Immature natural killer cell (primary cell): ENCODE measurements at regions not wholly inside any gene's neighbourhood (a gene's known extent, or its start where the extent isn't known, plus 50 kb on each side); places are given as distances from the start of the nearest gene placed in this dataset.

Experiments
- DNase-seq, 3 donors: peaks; one replicate each; pipeline ENCODE4 v3.0.0; 2022; ENCODE audit warnings: mixed read lengths in 1 of 3
- H3K27ac Mint-ChIP-seq, 6 donors: one replicate each; pipeline ENCODE4 v1.8.0; 2020; ENCODE audit warnings: mixed read lengths in 6 of 6, mild to moderate bottlenecking in 5 of 6, inconsistent platforms in 4 of 6, moderate library complexity in 3 of 6
- H3K27me3 Mint-ChIP-seq, 3 donors: one replicate each; pipeline ENCODE4 v1.8.0; 2020 to 2021; ENCODE audit warnings: low read depth in 3 of 3, mild to moderate bottlenecking in 3 of 3, mixed read lengths in 3 of 3, moderate library complexity in 3 of 3, inconsistent platforms in 1 of 3
- H3K36me3 Mint-ChIP-seq, 3 donors: one replicate each; pipeline ENCODE4 v1.8.0; 2020; ENCODE audit warnings: mixed read lengths in 3 of 3, inconsistent platforms in 2 of 3, mild to moderate bottlenecking in 2 of 3
- H3K4me1 Mint-ChIP-seq, 2 donors: one replicate each; pipeline ENCODE4 v1.8.0; 2020; ENCODE audit warnings: inconsistent platforms in 2 of 2, mild to moderate bottlenecking in 2 of 2, mixed read lengths in 2 of 2, moderate library complexity in 1 of 2
- H3K4me3 Mint-ChIP-seq, 5 donors: one replicate each; pipeline ENCODE4 v1.8.0; 2020; ENCODE audit warnings: mild to moderate bottlenecking in 5 of 5, mixed read lengths in 5 of 5, inconsistent platforms in 3 of 5, moderate library complexity in 3 of 5
- H3K9me3 Mint-ChIP-seq, 6 donors: one replicate each; pipeline ENCODE4 v1.8.0; 2020; ENCODE audit warnings: mild to moderate bottlenecking in 6 of 6, mixed read lengths in 6 of 6, inconsistent platforms in 4 of 6, moderate library complexity in 3 of 6

GRCh38 chr1:14539309-14539708 is 59.2 kb upstream of the KAZN start:
- Mint-ChIP-seq H3K4me3 (no peak overlapping the region), H3K36me3 (no peaks in the 10 kb centered on the region), H3K9me3 (no peaks in the 10 kb centered on the region), H3K27me3 (peaks cover 3 to 12% (median 6%) of the 10 kb centered on the region in 3 donors), H3K4me1 (no peaks in the 10 kb centered on the region), H3K27ac (no peak overlapping the region)
- no peak for DNase-seq

- no peak for DNase-seq
- Mint-ChIP-seq H3K27me3 (peaks cover 3 to 9% (median 7%) of the 10 kb centered on the region in 3 donors), H3K4me3 (no peak overlapping the region), H3K36me3 (no peaks in the 10 kb centered on the region), H3K4me1 (no peaks in the 10 kb centered on the region), H3K27ac (no peak overlapping the region), H3K9me3 (no peaks in the 10 kb centered on the region)
Measured at GRCh38 chr1:14539953-14540563, 58.4 kb upstream of the KAZN start.

- Mint-ChIP-seq H3K4me3 (no peak overlapping the region), H3K9me3 (no peaks in the 10 kb centered on the region), H3K27ac (no peak overlapping the region), H3K36me3 (no peaks in the 10 kb centered on the region), H3K27me3 (peaks cover 3 to 9% (median 8%) of the 10 kb centered on the region in 3 donors), H3K4me1 (no peaks in the 10 kb centered on the region)
- no peak for DNase-seq
Measured at GRCh38 chr1:14541348-14541747, 57.1 kb upstream of the KAZN start.

GRCh38 chr1:14543191-14543840 is 55.2 kb upstream of the KAZN start:
- DNase-seq = no peak
- Mint-ChIP-seq H3K4me3 (no peak overlapping the region), H3K27ac (no peak overlapping the region), H3K4me1 (no peaks in the 10 kb centered on the region), H3K36me3 (no peaks in the 10 kb centered on the region), H3K9me3 (no peaks in the 10 kb centered on the region), H3K27me3 (peaks cover 0 to 11% (median 8%) of the 10 kb centered on the region in 3 donors)

- Mint-ChIP-seq H3K36me3 (no peaks in the 10 kb centered on the region), H3K27me3 (peaks cover 0 to 13% (median 7%) of the 10 kb centered on the region in 3 donors), H3K9me3 (no peaks in the 10 kb centered on the region), H3K27ac (no peak overlapping the region), H3K4me1 (no peaks in the 10 kb centered on the region), H3K4me3 (no peak overlapping the region)
- no peak for DNase-seq
Measured at GRCh38 chr1:14544319-14544718, 54.2 kb upstream of the KAZN start.

- H3K27ac Mint-ChIP-seq = no peak overlapping the region
- H3K4me3 Mint-ChIP-seq = no peak overlapping the region
- H3K9me3 Mint-ChIP-seq = no peaks in the 10 kb centered on the region
- H3K36me3 Mint-ChIP-seq = no peaks in the 10 kb centered on the region
- H3K4me1 Mint-ChIP-seq = no peaks in the 10 kb centered on the region
- peaks cover 0 to 18% (median 8%) of the 10 kb centered on the region in 3 donors for H3K27me3 Mint-ChIP-seq
- no peak for DNase-seq
Measured at GRCh38 chr1:14545422-14546025, 53.0 kb upstream of the KAZN start.

DNA sequence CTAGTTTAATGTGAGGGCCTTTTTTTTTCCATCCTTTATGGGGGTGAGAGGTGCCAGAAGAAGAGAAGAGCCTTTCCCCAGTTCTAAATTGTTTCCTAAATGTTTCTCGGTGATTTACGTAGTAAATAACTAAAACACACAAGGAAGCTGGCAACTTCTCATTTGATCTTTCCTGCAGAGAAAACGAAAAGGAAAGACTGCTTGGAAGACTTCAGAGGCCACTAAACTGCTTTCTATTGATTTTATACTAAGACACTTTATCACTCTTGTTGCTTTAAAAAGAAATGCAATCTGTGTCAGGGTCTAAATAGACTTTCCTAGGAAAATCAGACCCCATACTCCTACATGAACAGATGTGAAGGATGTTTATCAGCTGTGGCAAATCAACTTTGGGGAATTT is 52.1 kb upstream of the KAZN start:
- H3K27me3 Mint-ChIP-seq = peaks cover 0 to 16% (median 6%) of the 10 kb centered on the region in 3 donors
- H3K27ac Mint-ChIP-seq = no peak overlapping the region
- no peak for DNase-seq
- H3K4me1 Mint-ChIP-seq = no peaks in the 10 kb centered on the region
- H3K36me3 Mint-ChIP-seq = no peaks in the 10 kb centered on the region
- no peak overlapping the region for H3K4me3 Mint-ChIP-seq
- no peaks in the 10 kb centered on the region for H3K9me3 Mint-ChIP-seq
